ENCODE measurements at regions not wholly inside any gene's neighbourhood (a gene's known extent, or its start where the extent isn't known, plus 50 kb on each side); places are given as distances from the start of the nearest gene placed in this dataset.

GRCh38 chr13:50444726-50445125, 398.8 kb downstream of the DLEU7 start:
- no peak for TF ChIP-seq CTCF (IDR thresholded peaks at IDR 0.05)
- no peak for TF ChIP-seq EZH2 (IDR thresholded peaks at IDR 0.05; ENCODE audit: borderline replicate concordance, insufficient read depth, low read depth, low read length, poor library complexity, severe bottlenecking)
